Adrenal gland (tissue), 9 donors: ENCODE measurements at regions not wholly inside any gene's neighbourhood (a gene's known extent, or its start where the extent isn't known, plus 50 kb on each side); places are given as distances from the start of the nearest gene placed in this dataset.

Experiments
- DNase-seq, 7 donors: peaks; one replicate each; pipeline ENCODE4 v3.0.0-alpha.2; 2019 to 2020
- H3K27ac ChIP-seq, 5 donors: fragments of 200-600 bp; sonication (generic) in 4 of 5; 1 replicate in 3 of 5; 2 replicates in 2 of 5; pipeline versions ENCODE4 v1.5.1 to v1.8.0; 2016 to 2020; ENCODE audit warnings: mild to moderate bottlenecking in 1 of 5
- H3K27me3 ChIP-seq: fragments of 200-600 bp; 2 replicates; pipeline ENCODE4 v1.8.0; 2021
- H3K36me3 ChIP-seq, 2 donors: fragments of 200-600 bp; replicated peaks in 1 of 2; 1 replicate in 1 of 2; 2 replicates in 1 of 2; pipeline versions ENCODE4 v1.5.1 to v1.8.0; 2018 to 2022
- H3K4me1 ChIP-seq, 2 donors: fragments of 200-600 bp; replicated peaks in 1 of 2; 1 replicate in 1 of 2; 2 replicates in 1 of 2; pipeline versions ENCODE4 v1.5.1 to v1.8.0; 2018 to 2021
- H3K4me3 ChIP-seq, 4 donors: fragments of 200-600 bp; sonication (generic) in 3 of 4; one replicate each; pipeline ENCODE4 v1.5.1; 2016 to 2018
- H3K9me3 ChIP-seq, 3 donors: fragments of 200-600 bp; sonication (generic) in 1 of 3; replicated peaks in 1 of 3; 1 replicate in 2 of 3; 2 replicates in 1 of 3; pipeline versions ENCODE4 v1.5.1 to v1.8.0; 2016 to 2021
- CTCF ChIP-seq, 6 experiments: fragments of 450-650 bp in 4 of 6; fragments of 200-600 bp in 2 of 6; sonication (generic) in 1 of 6; IDR thresholded peaks; 1 replicate in 5 of 6; 2 replicates in 1 of 6; pipeline versions ENCODE4 v1.5.1 to v1.8.0; 2016 to 2021; ENCODE audit warnings: antibody characterized with exemption in 6 of 6, mild to moderate bottlenecking in 2 of 6, moderate library complexity in 1 of 6
- POLR2A ChIP-seq, 2 donors: fragments of 450-650 bp; IDR thresholded peaks; one replicate each; pipeline ENCODE4 v1.6.1; 2017; ENCODE audit warnings: antibody characterized with exemption in 2 of 2, mild to moderate bottlenecking in 2 of 2, moderate library complexity in 1 of 2
- WGBS, 4 donors: extraction: QIAGEN DNeasy Blood & Tissue Kit in 2 of 4; methylation state at CpG; one replicate each; pipeline versions ENCODE4 v1.1.5 to v1.1.7; 2013 to 2017; 5-methylcytosine and 5-hydroxymethylcytosine counted together
- intact Hi-C, 2 donors: fragments of 100-400 bp; cut with DNase I; formaldehyde crosslinking; loops; one replicate each; pipeline versions ENCODE4 v1.14.1 to v1.15.0; 2022 to 2023
- donor health status: healthy with polysubstance abuse.
- donor health status: Bipolar disorder and iron deficiency.
- donor health status: DM: yes; HTN: yes; CAD: no.
- donor health status: DM: no; HTN: no; CAD: no.
- donor health status: DM: no; HTN: no; CAD: no.

- no peaks in the 10 kb centered on the region for H3K9me3 ChIP-seq
- no peak overlapping the region for H3K27ac ChIP-seq
- WGBS, 4 donors, result 88 to 95% (median 91%) methylated on average over 4 of the region's 4 CpGs
- intact Hi-C loops, result no loop called here
- H3K36me3 ChIP-seq, result no peaks in the 10 kb centered on the region
- H3K4me1 ChIP-seq, result no peaks in the 10 kb centered on the region
- no peak overlapping the region for H3K4me3 ChIP-seq
- H3K27me3 ChIP-seq, result no peaks in the 10 kb centered on the region
- no peak for DNase-seq
- TF ChIP-seq POLR2A (IDR thresholded peaks at IDR 0.05) (no peak), CTCF (IDR thresholded peaks at IDR 0.05) (no peak)
These were observed 394.8 kb downstream of the SAMD5 start for GRCh38 chr6:147903321-147903720.

- no peak for TF ChIP-seq CTCF (IDR thresholded peaks at IDR 0.05)
- intact Hi-C loops, result no loop called here
- Histone ChIP-seq H3K27ac (no peak overlapping the region), H3K4me3 (no peak overlapping the region), H3K4me1 (no peaks in the 10 kb centered on the region), H3K36me3 (no peaks in the 10 kb centered on the region), H3K9me3 (no peaks in the 10 kb centered on the region), H3K27me3 (no peaks in the 10 kb centered on the region)
- DNase-seq, result no peak
- WGBS, 4 donors, result 86 to 94% (median 88%) methylated on average over 2 of the region's 2 CpGs
These were observed 395.4 kb downstream of the SAMD5 start for GRCh38 chr6:147903931-147904330.

GRCh38 chr6:147904416-147904815 lies 395.9 kb downstream of the SAMD5 start:
- Histone ChIP-seq H3K4me1 (no peaks in the 10 kb centered on the region), H3K9me3 (no peaks in the 10 kb centered on the region), H3K27me3 (no peaks in the 10 kb centered on the region), H3K36me3 (no peaks in the 10 kb centered on the region), H3K4me3 (no peak overlapping the region), H3K27ac (no peak overlapping the region)
- intact Hi-C loops, result no loop called here
- 87 to 94% (median 91%) methylated on average over 4 of the region's 4 CpGs for WGBS, 4 donors
- TF ChIP-seq CTCF (IDR thresholded peaks at IDR 0.05) (no peak), POLR2A (IDR thresholded peaks at IDR 0.05) (no peak)
- no peak for DNase-seq

GRCh38 chr6:147905711-147906110 lies 397.2 kb downstream of the SAMD5 start:
- intact Hi-C loops, result no loop called here
- H3K36me3 ChIP-seq, result no peaks in the 10 kb centered on the region
- H3K4me3 ChIP-seq, result no peak overlapping the region
- no peaks in the 10 kb centered on the region for H3K9me3 ChIP-seq
- DNase-seq, result no peak
- H3K4me1 ChIP-seq, result no peaks in the 10 kb centered on the region
- WGBS, 4 donors, result 79 to 90% (median 84%) methylated on average over 3 of the region's 3 CpGs
- H3K27ac ChIP-seq, result no peak overlapping the region
- no peaks in the 10 kb centered on the region for H3K27me3 ChIP-seq
- TF ChIP-seq CTCF (IDR thresholded peaks at IDR 0.05), result no peak
